ENCODE measurements at regions not wholly inside any gene's neighbourhood (a gene's known extent, or its start where the extent isn't known, plus 50 kb on each side); places are given as distances from the start of the nearest gene placed in this dataset.

DNA sequence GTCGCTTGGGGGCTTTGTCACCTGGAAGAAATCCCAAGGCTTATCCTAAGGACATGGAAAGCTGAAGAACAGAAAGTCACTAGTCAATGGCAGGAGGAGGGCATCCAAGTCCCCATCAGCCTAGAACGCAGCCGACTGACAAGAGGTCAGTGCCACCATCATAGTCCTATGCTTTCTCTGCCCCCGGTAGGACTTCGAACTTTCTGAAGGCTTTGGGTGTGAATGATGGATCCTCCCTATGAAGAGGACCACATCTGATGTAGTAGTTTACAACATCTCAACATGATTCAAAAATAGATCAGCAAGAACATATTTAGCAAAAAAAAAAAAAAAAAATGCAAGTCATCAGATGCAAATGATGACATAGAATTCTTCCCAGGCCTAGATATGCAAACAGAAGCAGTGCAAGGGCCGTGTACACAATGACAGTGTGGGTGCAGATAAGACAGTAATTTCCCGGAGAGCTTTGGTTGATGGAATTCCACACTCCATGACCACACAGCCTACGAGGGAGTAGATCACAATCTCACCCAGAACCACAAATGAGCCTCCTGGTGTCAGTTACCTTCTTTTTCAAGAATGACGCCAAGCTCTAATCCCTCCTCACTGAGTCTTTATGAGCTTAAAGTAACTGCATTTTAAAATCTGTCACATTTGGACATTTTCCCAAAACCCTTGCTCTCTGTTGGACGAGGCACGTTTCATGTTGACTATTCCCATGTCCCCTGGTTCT, 88.2 kb downstream of the PSMG1 start:
- 0 out of 3 replicates have a peak, but pooled peaks have one; percentile 33 for ATAC-seq (ENCODE audit: insufficient read depth, low read depth)
- no peaks in the 10 kb centered on the region for H3K27me3 ChIP-seq (ENCODE audit: insufficient read depth, low read length, poor library complexity)
- H3K79me2 ChIP-seq (ENCODE audit: insufficient read depth, low read length) = no peaks in the 10 kb centered on the region
- no peak overlapping the region for H3K4me3 ChIP-seq (ENCODE audit: low read depth in 1 of 2, low read length in 2 of 2)
- no peak overlapping the region for H3K9ac ChIP-seq (ENCODE audit: low read depth, low read length)
- no peak overlapping the region for H3K4me2 ChIP-seq (ENCODE audit: insufficient read depth, low read length)
- H3K27ac ChIP-seq (ENCODE audit: low read length) = no peak overlapping the region
- peaks cover 12% of the 10 kb centered on the region for H3K4me1 ChIP-seq (ENCODE audit: insufficient read depth, low read length)
- no peak for TF ChIP-seq EZH2 (IDR thresholded peaks at IDR 0.05; ENCODE audit: borderline replicate concordance, low read depth, low read length, severe bottlenecking)
- TF ChIP-seq, protein P1, sequence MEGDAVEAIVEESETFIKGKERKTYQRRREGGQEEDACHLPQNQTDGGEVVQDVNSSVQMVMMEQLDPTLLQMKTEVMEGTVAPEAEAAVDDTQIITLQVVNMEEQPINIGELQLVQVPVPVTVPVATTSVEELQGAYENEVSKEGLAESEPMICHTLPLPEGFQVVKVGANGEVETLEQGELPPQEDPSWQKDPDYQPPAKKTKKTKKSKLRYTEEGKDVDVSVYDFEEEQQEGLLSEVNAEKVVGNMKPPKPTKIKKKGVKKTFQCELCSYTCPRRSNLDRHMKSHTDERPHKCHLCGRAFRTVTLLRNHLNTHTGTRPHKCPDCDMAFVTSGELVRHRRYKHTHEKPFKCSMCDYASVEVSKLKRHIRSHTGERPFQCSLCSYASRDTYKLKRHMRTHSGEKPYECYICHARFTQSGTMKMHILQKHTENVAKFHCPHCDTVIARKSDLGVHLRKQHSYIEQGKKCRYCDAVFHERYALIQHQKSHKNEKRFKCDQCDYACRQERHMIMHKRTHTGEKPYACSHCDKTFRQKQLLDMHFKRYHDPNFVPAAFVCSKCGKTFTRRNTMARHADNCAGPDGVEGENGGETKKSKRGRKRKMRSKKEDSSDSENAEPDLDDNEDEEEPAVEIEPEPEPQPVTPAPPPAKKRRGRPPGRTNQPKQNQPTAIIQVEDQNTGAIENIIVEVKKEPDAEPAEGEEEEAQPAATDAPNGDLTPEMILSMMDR (IDR thresholded peaks at IDR 0.05; ENCODE audit: borderline replicate concordance, extremely low read depth, low read length, poor library complexity, severe bottlenecking) = no peak
- DNase-seq = no peak
- H3K36me3 ChIP-seq (ENCODE audit: insufficient read depth, low read length) = no peaks in the 10 kb centered on the region
- no peak overlapping the region for H2AFZ ChIP-seq (ENCODE audit: low read depth, low read length)
- no peaks in the 10 kb centered on the region for H3K9me3 ChIP-seq (ENCODE audit: insufficient read depth, low read length, severe bottlenecking)
- no peaks in the 10 kb centered on the region for H4K20me1 ChIP-seq (ENCODE audit: insufficient read depth, low read length)

DNA sequence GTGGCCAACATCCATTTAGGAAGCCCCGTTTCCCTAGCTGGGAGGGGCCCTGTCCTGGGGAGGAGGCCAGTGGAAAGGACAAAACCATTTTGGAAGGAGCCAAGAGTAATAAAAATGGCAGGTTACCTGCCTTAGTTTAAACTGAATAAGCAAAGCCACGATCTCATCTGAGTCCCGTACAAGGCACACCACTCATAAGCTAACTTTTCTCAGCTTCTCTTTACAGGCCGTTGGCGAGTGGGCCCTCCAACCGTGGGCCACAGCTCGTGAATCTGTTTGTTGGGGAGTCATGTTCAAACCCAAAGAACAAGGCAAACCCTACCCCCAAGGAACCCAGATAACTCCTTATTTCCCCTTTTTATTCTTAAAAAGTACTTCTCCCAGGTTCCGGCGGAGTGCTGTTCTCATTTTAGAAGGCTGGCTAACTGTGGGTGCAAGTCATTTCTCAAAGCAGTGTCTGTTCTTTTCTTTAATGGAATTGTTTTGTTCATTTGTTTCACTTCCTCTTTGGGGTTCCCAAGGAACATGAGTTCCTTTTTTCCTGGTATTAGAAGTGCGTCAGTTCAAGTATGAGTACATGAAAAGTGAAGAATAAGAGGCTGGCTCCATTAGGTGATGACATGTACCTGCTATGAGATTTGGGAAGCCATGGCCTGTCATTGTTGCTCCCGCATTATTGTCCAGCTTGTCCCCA, 89.0 kb downstream of the PSMG1 start:
- Histone ChIP-seq H2AFZ (ENCODE audit: low read depth, low read length) (no peak overlapping the region), H3K79me2 (ENCODE audit: insufficient read depth, low read length) (no peaks in the 10 kb centered on the region), H3K9ac (ENCODE audit: low read depth, low read length) (no peak overlapping the region), H3K9me3 (ENCODE audit: insufficient read depth, low read length, severe bottlenecking) (no peaks in the 10 kb centered on the region), H3K4me2 (ENCODE audit: insufficient read depth, low read length) (no peak overlapping the region), H4K20me1 (ENCODE audit: insufficient read depth, low read length) (no peaks in the 10 kb centered on the region), H3K4me3 (ENCODE audit: low read depth in 1 of 2, low read length in 2 of 2) (no peak overlapping the region), H3K27ac (ENCODE audit: low read length) (no peak overlapping the region), H3K27me3 (ENCODE audit: insufficient read depth, low read length, poor library complexity) (no peaks in the 10 kb centered on the region), H3K4me1 (ENCODE audit: insufficient read depth, low read length) (peaks cover 12% of the 10 kb centered on the region), H3K36me3 (ENCODE audit: insufficient read depth, low read length) (no peaks in the 10 kb centered on the region)
- ATAC-seq (ENCODE audit: insufficient read depth, low read depth) = no peak
- DNase-seq = no peak
- TF ChIP-seq EZH2 (IDR thresholded peaks at IDR 0.05; ENCODE audit: borderline replicate concordance, low read depth, low read length, severe bottlenecking) = no peak
- TF ChIP-seq, protein P1 (IDR thresholded peaks at IDR 0.05; ENCODE audit: borderline replicate concordance, extremely low read depth, low read length, poor library complexity, severe bottlenecking) = no peak

DNA sequence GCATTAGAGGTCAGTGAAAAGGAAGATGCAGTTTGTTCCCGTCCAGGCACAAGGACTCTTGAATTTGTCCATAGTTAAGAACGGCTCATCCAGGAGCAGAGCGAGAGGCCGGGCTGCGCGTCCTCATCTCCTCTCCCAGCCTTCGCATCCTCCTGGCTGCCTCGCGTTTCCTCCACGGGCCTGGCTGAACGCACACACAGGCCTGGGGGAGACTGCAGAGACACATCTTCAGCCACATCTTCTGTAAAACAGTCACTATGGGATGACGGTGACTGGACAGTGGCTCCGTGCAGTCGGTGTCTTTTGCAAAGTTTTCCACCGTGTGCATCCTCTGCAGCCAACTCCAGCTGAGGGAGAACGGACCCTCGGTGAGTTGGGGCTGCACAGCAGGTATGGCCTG, 89.7 kb downstream of the PSMG1 start:
- no peak overlapping the region for H2AFZ ChIP-seq (ENCODE audit: low read depth, low read length)
- no peak for TF ChIP-seq EZH2 (IDR thresholded peaks at IDR 0.05; ENCODE audit: borderline replicate concordance, low read depth, low read length, severe bottlenecking)
- TF ChIP-seq, protein P1 (IDR thresholded peaks at IDR 0.05; ENCODE audit: borderline replicate concordance, extremely low read depth, low read length, poor library complexity, severe bottlenecking) = no peak

More for the DNA sequence above, 89.7 kb downstream of the PSMG1 start:
- H3K4me2 ChIP-seq (ENCODE audit: insufficient read depth, low read length) = no peak overlapping the region
- no peaks in the 10 kb centered on the region for H3K9me3 ChIP-seq (ENCODE audit: insufficient read depth, low read length, severe bottlenecking)
- H4K20me1 ChIP-seq (ENCODE audit: insufficient read depth, low read length) = no peaks in the 10 kb centered on the region
- no peaks in the 10 kb centered on the region for H3K79me2 ChIP-seq (ENCODE audit: insufficient read depth, low read length)
- H3K36me3 ChIP-seq (ENCODE audit: insufficient read depth, low read length) = no peaks in the 10 kb centered on the region
- no peak overlapping the region for H3K27ac ChIP-seq (ENCODE audit: low read length)
- ATAC-seq (ENCODE audit: insufficient read depth, low read depth) (no peak), DNase-seq (no peak)
- H3K27me3 ChIP-seq (ENCODE audit: insufficient read depth, low read length, poor library complexity) = no peaks in the 10 kb centered on the region
- H3K4me3 ChIP-seq (ENCODE audit: low read depth in 1 of 2, low read length in 2 of 2) = no peak overlapping the region
- H3K4me1 ChIP-seq (ENCODE audit: insufficient read depth, low read length) = peaks cover 12% of the 10 kb centered on the region
- no peak overlapping the region for H3K9ac ChIP-seq (ENCODE audit: low read depth, low read length)
